Hepatocyte (in vitro differentiated cells): ENCODE measurements at regions not wholly inside any gene's neighbourhood (a gene's known extent, or its start where the extent isn't known, plus 50 kb on each side); places are given as distances from the start of the nearest gene placed in this dataset.

Experiments
- DNase-seq: peaks from one replicate; pipeline ENCODE4 v3.0.0-alpha.2; 2016; ENCODE audit warnings: low spot score
- H2AFZ ChIP-seq: fragments of 200-600 bp; sonication (generic); 2 replicates; pipeline ENCODE4 v1.6.0; 2016; ENCODE audit warnings: antibody characterized with exemption, mild to moderate bottlenecking
- H3K27ac ChIP-seq: fragments of 200-600 bp; sonication (generic); 2 replicates; pipeline ENCODE4 v1.5.1; 2016; ENCODE audit warnings: mild to moderate bottlenecking
- H3K27me3 ChIP-seq: fragments of 200-600 bp; sonication (generic); 2 replicates; pipeline ENCODE4 v1.6.1; 2016
- H3K36me3 ChIP-seq: fragments of 200-600 bp; sonication (generic); replicated peaks from 2 replicates; pipeline ENCODE4 v1.5.1; 2016; ENCODE audit warnings: low read depth; ENCODE audit not compliant: insufficient read depth
- H3K4me1 ChIP-seq: fragments of 200-600 bp; sonication (generic); 2 replicates; pipeline ENCODE4 v1.5.1; 2016; ENCODE audit warnings: mild to moderate bottlenecking, moderate library complexity; ENCODE audit not compliant: insufficient read depth
- H3K4me2 ChIP-seq: fragments of 200-600 bp; sonication (generic); 2 replicates; pipeline ENCODE4 v1.6.0; 2016
- H3K4me3 ChIP-seq: fragments of 200-600 bp; sonication (generic); 2 replicates; pipeline ENCODE4 v1.5.1; 2016; ENCODE audit warnings: mild to moderate bottlenecking
- H3K79me2 ChIP-seq: fragments of 200-600 bp; sonication (generic); 2 replicates; pipeline ENCODE4 v1.6.0; 2017; ENCODE audit warnings: mild to moderate bottlenecking
- H3K9me2 ChIP-seq: fragments of 200-600 bp; sonication (generic); replicated peaks from 2 replicates; pipeline ENCODE4 v1.6.0; 2017; ENCODE audit warnings: mild to moderate bottlenecking; ENCODE audit not compliant: insufficient read depth
- H3K9me3 ChIP-seq: fragments of 200-600 bp; sonication (generic); 2 replicates; pipeline ENCODE4 v1.5.1; 2016; ENCODE audit warnings: low read depth, mild to moderate bottlenecking
- H4K20me1 ChIP-seq: fragments of 200-600 bp; sonication (generic); 2 replicates; pipeline ENCODE4 v1.6.0; 2016; ENCODE audit warnings: mild to moderate bottlenecking; ENCODE audit not compliant: insufficient read depth, poor library complexity, severe bottlenecking
- CTCF ChIP-seq: fragments of 200-600 bp; sonication (generic); IDR thresholded peaks from 2 replicates; pipeline ENCODE4 v1.5.1; 2016; ENCODE audit warnings: antibody characterized with exemption, mild to moderate bottlenecking; ENCODE audit not compliant: poor library complexity
- EZH2 ChIP-seq: fragments of 200-600 bp; sonication (generic); IDR thresholded peaks from 2 replicates; pipeline ENCODE4 v1.6.1; 2016; ENCODE audit warnings: antibody characterized with exemption, mild to moderate bottlenecking, borderline replicate concordance
- EZH2phosphoT487 ChIP-seq: fragments of 200-600 bp; sonication (generic); IDR thresholded peaks from one replicate; pipeline ENCODE4 v1.6.1; 2018; ENCODE audit warnings: antibody characterized with exemption, mild to moderate bottlenecking, low read depth, moderate library complexity; ENCODE audit not compliant: unreplicated experiment, severe bottlenecking
- WGBS: methylation state at CpG from one replicate; pipeline ENCODE4 v1.1.6; 2016; ENCODE audit warnings: low lambda C conversion rate; ENCODE audit errors: missing lambda C conversion rate; 5-methylcytosine and 5-hydroxymethylcytosine counted together

- no peak overlapping the region for H3K4me3 ChIP-seq
- no peak overlapping the region for H3K27ac ChIP-seq
- H2AFZ ChIP-seq = no peak overlapping the region
- H4K20me1 ChIP-seq = no peaks in the 10 kb centered on the region
- no peaks in the 10 kb centered on the region for H3K9me3 ChIP-seq
- no peaks in the 10 kb centered on the region for H3K9me2 ChIP-seq
- TF ChIP-seq EZH2phosphoT487 = no peak
- no peak for TF ChIP-seq CTCF
- no peak for TF ChIP-seq EZH2
- DNase-seq = no peak
- H3K4me1 ChIP-seq = peaks cover 9% of the 10 kb centered on the region
- H3K4me2 ChIP-seq = no peak overlapping the region
- no peaks in the 10 kb centered on the region for H3K79me2 ChIP-seq
- H3K36me3 ChIP-seq = no peaks in the 10 kb centered on the region
- H3K27me3 ChIP-seq = no peaks in the 10 kb centered on the region
- 81% methylated on average over 2 of the region's 2 CpGs for WGBS
These were observed 134.0 kb downstream of the MIS18A start for GRCh38 chr21:32144851-32145250.

- no peak overlapping the region for H2AFZ ChIP-seq
- H3K27ac ChIP-seq = peak overlapping the region; percentile 35
- H3K4me1 ChIP-seq = peaks cover 9% of the 10 kb centered on the region
- H3K27me3 ChIP-seq = no peaks in the 10 kb centered on the region
- H3K4me3 ChIP-seq = no peak overlapping the region
- no peaks in the 10 kb centered on the region for H3K9me2 ChIP-seq
- 55% methylated on average over 13 of the region's 13 CpGs for WGBS
- H4K20me1 ChIP-seq = no peaks in the 10 kb centered on the region
- DNase-seq = peak; percentile 56
- no peak for TF ChIP-seq EZH2
- peak; percentile 26 for TF ChIP-seq CTCF
- H3K79me2 ChIP-seq = no peaks in the 10 kb centered on the region
- no peaks in the 10 kb centered on the region for H3K36me3 ChIP-seq
- H3K9me3 ChIP-seq = no peaks in the 10 kb centered on the region
- peak overlapping the region; percentile 6 for H3K4me2 ChIP-seq
These were observed 135.5 kb downstream of the MIS18A start for GRCh38 chr21:32143241-32143939.

- WGBS = 60% methylated on average over 3 of the region's 3 CpGs
- Histone ChIP-seq H3K4me2 (no peak overlapping the region), H3K9me2 (no peaks in the 10 kb centered on the region), H3K27ac (no peak overlapping the region), H3K4me1 (peaks cover 9% of the 10 kb centered on the region), H3K9me3 (no peaks in the 10 kb centered on the region), H3K27me3 (no peaks in the 10 kb centered on the region), H3K4me3 (no peak overlapping the region), H2AFZ (no peak overlapping the region), H4K20me1 (no peaks in the 10 kb centered on the region), H3K36me3 (no peaks in the 10 kb centered on the region), H3K79me2 (no peaks in the 10 kb centered on the region)
- no peak for TF ChIP-seq EZH2
- TF ChIP-seq CTCF = no peak
- no peak for TF ChIP-seq EZH2phosphoT487
- DNase-seq = no peak
These were observed 137.6 kb downstream of the MIS18A start for GRCh38 chr21:32141318-32141633.
